Non-pigmented ciliary epithelial cell (primary cell): ENCODE measurements at regions not wholly inside any gene's neighbourhood (a gene's known extent, or its start where the extent isn't known, plus 50 kb on each side); places are given as distances from the start of the nearest gene placed in this dataset.
A peak's percentile ranks its signal among the peaks of the same experiment; 100 is the strongest.

Experiments
- DNase-seq: peaks from one replicate; pipeline ENCODE4 v3.0.0-alpha.2; 2010; ENCODE audit warnings: low read depth

DNA sequence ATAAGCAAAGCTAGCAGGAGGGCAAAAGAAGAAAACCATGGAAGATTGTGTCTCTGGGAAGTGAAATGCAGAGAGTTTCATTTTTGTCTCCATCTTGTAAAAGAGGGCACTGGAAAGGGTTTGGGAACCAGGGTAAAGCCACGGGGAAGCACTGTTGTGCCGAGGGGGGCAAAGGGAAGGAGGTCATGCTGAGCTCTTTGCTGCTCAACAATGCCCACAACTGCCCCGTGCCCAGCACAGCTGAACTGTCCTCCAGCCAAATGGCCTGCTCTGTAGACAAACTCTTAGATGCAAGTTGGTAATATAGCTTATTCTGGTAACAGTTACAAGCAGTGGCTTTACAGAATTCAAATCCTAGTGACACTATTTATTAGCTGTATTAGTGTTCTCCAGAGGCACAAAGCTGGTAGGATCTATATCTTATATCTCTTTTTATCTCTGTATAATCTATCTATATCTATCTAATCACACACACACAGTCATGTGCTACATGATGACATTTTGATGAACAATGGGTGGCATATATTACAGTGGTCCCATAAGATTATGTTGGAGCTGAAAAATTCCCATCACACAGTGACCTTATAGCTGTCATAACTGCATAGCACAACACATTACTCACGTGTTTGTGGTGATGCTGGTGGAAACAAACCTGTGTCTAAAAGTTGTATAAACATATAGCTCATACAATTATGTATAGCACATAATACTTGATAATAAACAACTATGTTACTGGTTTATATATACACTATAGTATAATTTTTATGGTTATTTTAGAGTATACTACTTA, 203.4 kb upstream of the DDHD1 start:
- no peak for DNase-seq

DNA sequence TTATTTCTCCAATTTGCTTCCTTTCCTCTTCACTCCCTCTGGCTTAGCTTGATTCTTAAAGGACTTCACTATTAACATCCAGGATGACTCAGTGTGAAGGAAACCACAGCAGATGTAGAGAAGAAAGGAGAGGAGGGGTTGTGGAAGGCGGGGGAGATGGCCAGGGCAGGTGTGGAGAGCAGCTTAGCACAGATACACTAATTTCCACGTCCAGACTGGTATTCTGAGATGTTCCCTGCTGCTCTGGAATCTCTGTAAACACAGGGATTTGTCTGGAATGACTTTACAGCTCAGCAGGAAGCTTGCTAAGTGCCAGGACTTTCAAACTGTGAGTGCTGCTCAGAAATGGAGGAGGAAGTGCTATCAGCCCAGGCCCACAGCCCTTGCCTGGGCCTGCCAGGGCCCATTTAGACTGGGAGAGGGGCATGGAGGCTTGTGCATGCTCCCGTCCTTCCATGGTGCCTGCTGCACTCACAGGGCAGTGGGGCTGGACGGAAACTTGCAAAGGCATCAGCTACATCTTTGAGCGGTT, 202.5 kb upstream of the DDHD1 start:
- peak; percentile 82 for DNase-seq

DNA sequence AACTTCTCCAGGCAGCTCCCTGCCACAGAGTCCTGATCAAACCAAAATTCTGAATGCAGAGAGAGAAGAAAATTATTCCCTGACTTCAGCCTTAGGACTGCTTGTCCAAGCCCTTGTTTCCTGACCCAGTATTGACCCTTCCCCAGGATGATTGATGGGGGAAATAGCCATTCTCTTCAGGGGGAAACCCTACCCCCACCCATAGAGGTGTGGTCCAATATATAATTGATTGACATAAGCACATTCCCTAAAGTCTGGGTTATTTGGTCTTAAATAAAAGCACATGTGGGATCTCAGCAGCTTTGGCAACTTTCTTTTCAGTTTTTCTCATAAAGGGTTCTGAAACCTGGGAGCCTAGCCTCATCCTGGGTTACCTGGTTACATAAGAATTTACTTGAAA, 201.2 kb upstream of the DDHD1 start:
- no peak for DNase-seq

DNA sequence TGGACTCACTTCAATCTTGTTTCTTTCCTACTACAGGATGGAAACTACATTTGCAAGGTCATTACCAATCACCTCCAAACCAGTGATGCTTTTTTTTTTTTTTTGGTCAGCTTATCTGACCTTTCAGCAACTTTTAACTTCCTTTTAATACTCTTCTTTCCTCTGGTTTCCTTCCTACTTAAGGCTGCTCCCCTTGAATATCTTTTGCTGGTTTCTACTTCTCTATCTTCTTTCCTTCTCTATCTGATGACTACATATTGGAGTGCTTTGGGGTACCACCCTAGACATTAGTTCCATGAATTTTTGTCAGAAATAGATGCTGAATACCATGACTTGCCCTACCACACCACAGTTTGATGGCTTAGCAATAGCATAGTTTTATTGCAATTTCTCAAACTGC, 197.7 kb upstream of the DDHD1 start:
- no peak for DNase-seq

DNA sequence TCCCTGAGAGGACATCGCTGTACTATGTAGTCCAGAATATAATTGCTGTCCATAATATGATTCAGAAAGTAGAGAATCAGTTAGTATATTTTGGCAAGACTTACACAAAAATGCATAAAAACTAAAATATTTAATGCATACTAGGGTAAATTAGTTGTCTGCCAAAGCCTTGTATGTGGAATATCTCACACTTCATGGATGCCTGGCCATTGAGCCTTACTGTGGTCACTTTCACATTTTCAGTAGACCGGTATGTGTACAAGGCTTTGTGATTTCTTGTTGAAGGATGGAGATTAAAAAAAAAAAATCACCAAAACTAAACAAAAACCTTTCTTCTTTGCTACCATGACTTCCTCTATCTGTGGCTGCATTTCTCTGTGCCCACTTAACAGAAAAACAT, 197.3 kb upstream of the DDHD1 start:
- no peak for DNase-seq

DNA sequence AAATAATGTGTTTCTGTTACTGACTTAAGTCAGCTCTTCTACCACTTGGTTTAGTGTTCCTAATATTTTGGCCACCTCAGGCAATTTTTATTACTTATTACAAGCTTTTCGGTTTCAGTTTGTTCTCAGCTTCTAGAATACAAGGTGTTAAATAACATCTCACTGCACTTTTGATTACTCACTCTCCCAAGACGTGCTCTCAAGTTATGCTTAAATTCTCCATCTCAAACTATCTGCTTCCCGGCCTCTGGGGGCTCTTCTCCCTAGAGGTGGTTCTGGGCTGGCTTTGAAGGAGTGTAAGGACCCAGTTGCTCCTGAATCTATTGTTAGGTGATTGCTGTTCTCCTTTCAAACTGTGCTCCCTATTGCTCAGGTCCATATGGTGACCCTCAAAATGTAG, 193.9 kb upstream of the DDHD1 start:
- no peak for DNase-seq

DNA sequence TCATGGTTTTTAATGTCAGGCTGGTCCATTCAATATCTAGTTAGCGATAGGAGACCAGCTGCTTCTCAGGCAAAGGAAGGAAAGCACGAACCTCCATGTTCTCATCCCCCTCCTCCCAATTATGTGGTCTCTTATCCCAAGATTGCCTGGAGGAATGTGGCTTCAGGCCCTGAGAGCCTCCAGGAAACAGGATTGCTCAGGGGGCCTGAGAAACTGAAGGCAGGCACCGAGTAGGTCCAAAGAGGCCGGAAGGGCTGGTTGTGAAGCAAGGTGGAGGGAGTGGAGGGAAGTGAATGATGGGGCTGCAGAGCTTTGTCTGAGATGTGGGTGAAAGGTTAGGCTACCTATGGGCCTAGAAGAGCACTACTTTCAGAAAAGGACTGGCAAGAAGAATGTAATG, 188.2 kb upstream of the DDHD1 start:
- no peak for DNase-seq

DNA sequence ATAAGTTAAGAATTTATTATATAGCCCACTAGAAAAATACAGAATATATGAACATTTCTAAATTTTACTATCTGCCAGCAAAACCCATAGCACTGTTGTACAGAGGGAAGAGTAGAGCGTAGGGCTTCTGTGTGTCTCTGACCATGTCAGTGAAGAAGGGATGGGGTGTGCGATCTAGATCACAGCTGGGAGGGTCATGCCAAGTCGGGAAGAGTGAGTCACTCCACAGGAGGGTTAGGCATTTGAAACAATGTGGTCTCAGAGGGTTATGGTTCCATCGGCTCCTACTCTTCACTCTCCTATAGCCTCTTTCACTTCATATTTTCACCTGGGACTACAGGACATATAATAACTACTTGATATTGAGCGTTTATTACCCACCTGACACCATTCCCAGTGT, 185.1 kb upstream of the DDHD1 start:
- DNase-seq: no peak

DNA sequence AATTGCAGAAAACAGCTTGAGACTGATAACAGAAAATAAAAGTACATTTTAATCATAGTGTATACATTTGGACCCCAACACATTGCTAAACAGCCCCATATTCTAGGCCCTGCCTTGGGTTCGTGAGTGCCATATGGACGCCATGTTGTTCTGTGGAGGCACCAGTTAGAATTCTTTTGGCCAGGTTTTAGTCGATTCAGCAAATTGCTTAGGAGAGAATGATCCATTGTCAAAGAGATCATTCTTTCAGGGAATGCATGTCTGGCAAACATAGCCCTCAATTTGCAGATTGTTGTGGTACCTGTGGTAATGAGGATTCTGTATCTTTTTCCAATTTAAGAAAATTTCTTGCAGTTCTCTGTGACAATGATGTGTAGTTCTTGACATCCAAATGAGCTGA, 183.6 kb upstream of the DDHD1 start:
- DNase-seq: no peak

DNA sequence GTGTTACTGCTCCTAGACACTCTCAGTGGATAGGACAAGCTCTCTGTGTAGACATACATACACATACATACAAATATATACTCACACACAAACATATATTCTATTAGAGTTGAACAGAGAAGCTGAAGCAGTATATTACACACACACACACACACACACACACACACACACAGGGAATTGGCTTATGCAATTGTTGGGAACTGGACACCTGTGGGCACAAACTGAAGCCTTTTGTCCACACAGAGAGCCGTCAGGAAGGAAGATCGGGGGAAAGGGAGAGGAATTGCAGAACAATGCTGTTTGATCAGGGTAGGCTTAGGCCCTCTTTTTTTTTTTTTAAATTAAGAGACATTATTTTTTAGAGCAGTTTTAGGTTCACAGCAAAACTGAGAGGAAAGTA, 180.7 kb upstream of the DDHD1 start:
- DNase-seq: no peak

DNA sequence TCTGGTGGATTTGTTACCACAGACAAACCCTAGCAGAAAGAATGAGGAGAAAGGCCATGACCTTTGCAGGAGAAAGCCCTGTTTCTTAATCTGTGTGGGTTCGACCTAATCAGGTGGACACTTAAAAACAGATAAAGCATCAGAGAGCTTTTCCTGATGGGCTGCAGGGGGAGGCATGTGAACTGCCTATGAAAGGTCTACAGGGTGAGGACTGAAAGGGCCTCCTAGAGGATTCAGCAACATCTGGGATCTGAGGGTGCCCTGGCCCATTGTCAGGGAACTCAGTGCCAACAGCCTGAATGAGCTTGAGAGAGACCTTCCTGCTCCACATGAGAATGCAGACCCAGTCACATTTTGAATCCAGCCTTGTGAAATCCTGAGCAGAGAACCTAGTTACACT, 178.8 kb upstream of the DDHD1 start:
- no peak for DNase-seq

DNA sequence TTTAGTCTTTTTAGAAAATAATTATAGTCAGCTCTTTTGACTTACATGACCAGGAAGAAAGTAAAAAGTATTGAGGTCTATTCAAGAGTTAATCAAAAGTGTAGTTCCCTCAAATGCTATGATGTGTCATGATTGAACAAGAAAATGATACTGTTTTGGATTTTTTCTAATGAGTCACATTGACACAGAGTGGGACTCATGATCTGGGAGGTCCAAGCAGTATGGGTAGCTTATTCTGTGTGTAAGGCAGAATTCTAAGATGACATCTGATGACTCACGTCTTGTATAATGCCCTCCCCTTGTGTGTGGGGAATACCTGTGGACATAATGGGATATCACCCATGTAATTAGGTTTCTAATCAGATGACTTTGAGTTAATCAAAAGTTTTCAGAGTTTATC, 178.1 kb upstream of the DDHD1 start:
- peak; percentile 32 for DNase-seq

DNA sequence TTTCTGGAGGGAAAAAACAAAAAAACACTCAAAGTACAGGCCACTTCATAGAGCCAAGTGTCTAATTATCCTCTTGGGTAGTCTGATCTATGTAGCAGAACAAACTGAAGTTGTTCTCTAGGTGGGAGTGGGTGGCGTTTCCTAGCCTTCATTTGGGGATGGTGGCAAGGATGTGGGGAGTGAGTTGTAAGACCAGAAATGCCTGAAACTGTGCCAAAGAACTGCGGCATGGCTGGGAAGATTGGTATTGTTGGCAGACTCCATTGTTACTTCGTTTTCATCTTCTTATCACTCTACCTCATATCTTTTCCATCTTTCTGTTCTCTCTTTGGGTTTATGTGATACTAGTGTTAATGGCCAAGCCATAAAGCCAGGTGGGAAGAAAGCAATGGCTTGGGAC, 177.3 kb upstream of the DDHD1 start:
- no peak for DNase-seq

DNA sequence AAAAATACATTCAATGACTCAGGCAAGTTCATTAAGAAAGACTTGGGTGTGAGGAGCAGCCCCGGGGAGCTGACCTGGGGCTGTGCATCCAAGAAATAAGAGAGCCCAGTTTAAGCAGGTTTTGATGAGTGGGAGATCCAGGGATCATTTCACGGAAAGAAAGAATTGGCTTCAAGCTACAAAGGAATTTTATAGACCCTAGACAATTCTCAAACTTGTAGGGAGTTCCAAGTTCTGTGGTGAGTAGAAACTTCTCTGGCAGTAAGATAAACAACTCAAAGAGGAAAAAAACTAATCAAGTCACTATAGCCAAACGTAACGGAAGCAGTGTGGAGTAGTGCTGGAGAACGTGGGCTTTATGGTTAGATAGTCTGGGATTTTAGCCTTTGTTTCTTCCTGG, 175.7 kb upstream of the DDHD1 start:
- DNase-seq: no peak

DNA sequence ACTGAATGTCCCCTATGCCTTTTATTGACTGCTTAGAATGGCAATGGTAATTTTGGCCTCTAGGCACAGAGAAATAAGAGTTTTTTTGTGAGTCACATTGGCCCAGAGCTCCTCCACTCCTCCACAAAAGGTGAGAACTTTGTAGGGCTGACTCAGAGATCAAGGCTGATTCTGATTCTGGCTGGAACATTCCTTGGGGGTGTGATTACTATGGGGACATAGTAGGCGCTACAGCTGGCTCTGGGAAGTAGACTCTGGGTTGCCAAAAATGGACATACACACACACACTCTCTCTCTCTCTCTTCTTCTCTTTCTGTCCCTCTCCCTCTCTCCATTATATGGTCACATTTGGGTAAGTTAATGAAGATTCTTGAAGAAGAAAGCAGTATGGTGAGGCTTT, 174.6 kb upstream of the DDHD1 start:
- peak; percentile 58 for DNase-seq

DNA sequence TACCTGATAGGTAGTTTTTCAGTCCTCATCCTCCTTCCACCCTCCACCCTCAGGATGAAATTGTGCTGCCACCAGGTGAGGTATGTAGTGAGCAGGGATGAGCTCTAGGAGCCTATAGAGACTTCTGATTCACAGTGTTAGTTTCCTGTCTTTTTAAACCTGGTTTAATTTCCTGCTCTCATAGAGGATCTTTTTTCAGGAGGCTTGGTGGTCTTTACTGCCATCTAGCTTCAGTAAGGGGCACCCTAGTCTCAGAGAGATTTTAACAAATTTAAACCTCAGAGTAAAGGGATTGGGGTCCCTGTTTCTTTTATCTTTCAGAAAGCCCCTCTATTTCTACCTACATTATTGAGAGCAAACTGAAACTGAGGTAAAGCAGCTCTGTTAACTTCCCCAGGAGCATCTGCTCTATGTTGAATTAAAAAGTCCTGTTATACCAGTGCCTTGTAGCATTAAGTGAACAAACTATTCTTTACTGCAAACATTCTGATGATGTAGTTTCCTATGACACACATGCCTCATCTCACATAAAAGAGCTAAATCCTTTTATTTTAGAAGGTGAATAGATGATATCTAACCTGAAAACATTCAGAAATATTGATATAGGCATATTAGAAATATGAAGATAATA, 172.2 kb upstream of the DDHD1 start:
- DNase-seq: no peak

DNA sequence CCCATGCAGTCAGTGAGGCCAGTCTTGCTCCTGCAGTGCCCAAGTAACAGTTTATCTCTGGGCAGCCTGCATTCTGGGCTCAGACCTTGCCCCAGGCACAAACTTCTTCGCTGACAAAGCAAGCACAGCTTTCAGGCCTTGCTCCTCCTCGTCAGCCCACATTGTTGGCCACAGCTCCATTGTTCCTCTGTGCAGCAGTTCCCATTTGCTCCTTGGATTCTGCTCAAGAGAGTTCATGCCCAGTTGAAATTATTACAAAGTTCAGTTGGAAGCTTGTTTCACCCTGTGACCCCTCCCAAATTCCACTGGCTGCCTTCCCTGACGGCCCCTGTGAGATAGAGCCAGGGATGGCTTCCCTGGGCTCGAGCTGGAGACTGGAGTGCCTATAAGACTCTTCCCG, 163.4 kb upstream of the DDHD1 start:
- no peak for DNase-seq

DNA sequence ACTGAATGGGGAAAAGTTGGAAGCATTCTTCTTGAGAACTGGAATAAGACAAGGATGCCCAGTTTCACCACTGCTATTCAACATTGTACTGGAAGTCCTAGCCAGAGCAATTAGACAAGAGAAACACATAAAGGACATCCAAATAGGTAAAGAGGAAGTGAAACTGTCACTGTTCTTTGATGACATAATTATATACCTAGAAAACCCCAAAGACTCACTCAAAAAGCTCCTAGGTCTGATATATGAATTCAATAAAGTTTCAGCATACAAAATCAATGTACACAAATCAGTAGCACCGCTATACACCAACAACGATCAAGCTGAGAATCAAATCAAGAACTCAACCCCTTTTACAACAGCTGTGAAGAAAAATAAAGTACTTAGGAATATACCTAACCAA, 157.3 kb upstream of the DDHD1 start:
- DNase-seq: no peak

DNA sequence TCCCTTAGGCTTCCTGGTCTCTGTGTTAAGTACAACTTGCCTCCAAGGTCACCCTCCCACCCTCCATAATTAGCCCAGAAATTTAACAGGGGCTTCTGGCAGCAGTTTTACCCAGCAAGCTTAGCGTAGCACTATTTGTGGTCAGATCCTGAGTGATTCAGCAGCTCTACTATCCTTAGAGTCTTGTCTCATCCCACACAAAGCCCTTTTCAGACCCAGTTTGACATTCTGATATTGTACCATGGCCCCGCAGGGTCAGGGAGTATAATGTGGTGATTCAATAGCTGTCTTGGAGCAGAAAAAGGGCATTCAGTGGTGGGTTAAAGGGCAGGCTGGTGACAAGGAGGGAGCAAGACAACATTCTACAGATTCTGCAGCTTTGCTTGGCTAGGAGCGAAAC, 153.8 kb upstream of the DDHD1 start:
- DNase-seq: peak; percentile 32

DNA sequence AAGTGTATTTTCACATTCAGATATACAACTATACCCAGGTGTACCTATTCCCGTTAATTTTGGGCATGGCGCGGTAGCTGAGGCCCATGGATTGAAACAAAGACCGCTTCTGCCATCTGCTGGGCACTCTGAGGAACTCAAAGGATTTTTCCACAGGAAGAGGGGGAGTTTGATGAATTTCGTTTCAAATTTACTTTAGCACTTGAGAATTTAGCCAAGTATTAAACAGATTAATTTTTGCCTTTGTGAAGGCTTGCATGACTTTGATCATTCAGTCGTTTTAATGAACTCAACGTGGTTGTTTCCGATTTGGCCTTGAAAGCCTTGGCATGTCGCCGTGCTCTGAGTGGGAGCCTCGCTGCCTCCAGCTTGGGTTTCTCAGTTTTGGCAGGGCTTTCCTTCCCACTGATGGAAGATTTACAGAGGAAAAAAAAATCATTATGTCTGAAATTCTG, 153.2 kb upstream of the DDHD1 start:
- no peak for DNase-seq

DNA sequence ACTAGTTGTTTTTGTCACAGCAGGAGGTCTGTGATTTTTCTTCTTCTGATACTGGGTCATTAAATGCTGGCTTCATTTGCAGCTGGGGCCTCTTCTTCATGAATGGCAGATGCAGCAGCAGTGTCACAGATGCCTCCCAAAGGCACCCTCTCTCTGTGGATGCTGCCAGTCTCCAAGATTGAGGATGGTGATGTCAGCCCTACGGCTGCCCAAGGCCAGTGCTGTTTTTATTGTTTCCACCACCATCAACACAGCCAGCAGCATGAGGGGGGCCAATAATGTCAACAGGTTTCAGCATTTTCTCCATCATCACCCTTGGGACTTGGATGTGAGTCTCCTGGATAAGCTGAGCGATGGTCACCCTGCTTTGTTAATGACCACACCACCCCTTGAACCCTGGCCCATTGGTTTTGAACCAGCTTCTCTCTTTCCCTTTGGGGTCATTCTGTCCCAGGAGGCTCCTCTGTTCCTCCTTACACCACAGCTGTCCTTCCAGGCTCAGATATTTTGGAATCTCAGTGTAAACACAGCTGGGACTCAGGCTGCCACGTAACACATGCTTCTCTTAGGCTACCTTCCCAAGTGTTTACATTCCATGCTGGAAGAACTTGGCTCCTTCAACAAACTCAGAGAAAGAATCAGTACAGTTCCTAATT, 151.7 kb upstream of the DDHD1 start:
- DNase-seq: peak; percentile 34

DNA sequence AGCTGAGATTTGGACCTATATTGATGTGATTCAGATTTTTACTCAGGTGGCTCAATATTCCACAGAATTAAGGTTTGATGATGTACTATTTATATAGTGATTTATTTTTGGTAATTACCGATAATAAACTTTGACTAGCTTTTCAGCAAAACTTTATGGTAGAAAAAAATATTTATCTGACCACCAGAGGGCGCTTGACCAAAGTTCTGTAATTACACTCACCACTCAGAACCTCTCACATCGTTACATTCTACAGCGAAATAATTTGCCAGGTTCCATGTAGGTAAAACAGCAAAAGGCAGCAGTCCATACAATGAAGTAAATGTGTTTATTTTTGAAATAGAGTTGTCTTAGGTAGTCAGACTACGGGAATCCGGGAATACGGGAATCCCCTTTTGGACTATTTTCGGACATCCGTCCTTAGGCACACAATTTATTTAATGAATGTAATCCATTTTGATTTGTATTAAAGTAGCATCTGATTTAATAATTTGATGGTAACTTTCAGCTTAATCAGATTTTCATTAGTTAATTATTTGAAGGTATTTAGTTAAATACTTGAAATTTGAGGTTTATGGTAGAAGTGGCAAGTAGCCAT, 143.0 kb upstream of the DDHD1 start:
- DNase-seq: no peak

DNA sequence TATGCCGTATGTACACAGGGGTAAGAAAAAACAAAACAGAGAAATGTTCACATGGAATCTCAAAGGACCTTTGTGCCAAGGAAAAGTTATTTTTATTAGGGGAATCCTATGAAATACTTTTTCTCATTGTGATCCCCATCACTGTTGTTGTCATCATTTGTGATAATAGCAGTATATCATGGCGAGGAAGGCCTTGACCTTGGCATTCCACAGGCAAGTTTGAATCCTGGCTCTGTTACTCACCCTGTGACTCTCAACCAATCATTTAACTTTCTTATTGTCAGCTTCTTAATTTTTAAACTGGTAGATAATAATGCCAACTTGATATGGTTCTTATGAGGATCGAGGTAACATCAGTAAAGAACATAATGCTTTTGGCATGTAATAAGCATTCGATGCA, 142.2 kb upstream of the DDHD1 start:
- DNase-seq: no peak
